HG03135 (cell line): ENCODE measurements at regions not wholly inside any gene's neighbourhood (a gene's known extent, or its start where the extent isn't known, plus 50 kb on each side); places are given as distances from the start of the nearest gene placed in this dataset.

Experiments used
- ATAC-seq: cut with Tn5 transposase; IDR thresholded peaks from one replicate; pipeline ENCODE4 v1.9.1; 2021; ENCODE audit warnings: mild to moderate bottlenecking, moderate library complexity; ENCODE audit not compliant: unreplicated experiment

DNA sequence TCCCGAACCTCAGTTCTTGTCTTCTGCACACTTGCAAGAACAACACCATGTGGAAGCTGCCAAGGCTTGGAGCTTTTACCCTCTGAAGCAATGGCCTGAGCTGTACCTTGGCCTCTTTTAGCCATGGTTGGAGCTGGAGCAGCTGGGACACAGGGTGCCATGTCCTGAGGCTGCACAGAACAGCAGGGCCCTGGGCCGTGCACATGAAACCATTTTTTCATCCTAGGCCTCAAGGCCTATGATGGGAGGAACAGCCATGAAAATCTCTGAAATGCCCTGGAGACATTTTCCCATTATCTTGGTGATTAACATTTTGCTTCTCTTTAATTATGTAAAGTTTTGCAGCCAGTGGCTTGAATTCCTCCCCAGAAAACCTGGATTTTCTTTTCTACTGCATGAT is 817.8 kb upstream of the CXADR start:
- no peak for ATAC-seq

DNA sequence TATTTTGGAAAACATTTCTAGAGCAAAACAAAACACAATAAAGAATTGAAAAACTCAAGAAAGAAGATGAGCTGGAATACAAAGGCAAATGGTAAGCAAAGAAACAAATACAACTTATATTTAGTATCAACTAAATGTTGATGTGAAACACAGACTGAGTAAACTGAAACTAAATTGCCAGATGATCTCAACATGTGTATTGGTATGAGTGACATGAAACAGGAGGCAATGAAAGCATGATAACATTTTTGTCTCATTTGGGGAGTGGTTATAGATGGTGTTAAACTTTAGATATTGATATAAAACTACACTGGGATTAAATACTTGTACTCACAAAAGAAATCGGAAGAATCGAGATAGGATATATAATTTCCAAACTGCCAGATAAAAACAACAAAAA is 805.6 kb upstream of the CXADR start:
- no peak for ATAC-seq

DNA sequence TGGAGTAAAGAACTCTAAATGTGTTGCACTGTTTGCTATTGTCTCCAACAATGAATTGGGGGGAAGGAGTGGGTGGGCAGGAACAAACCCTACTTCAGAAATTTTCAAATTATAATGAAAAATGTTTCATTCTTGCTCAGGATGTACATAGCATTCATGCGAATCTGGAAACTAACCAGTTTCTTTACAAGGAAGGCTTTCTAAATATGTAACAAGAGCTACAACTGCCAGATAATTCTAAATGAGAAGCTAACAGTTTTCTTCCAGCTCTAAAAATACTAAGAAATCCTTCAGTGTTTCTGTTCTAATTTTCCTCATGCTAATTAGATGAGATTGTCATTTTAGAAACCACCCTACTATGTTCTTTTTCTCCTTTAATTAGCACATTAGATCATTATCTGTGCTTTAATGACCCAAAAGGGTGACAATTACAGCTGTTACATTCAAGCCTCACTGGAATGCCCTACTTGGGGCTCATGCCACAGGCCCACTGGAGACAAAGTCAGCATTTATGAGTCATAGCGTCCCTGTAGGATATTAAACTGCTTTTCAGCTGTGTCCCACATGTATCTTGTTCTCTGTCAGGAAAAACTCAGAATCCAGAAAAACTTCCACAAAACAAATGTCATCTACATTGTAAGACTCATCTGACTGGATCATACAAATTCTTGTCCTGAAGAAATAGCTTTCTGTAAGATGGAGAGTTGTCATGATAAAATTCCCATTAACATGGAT is 804.6 kb upstream of the CXADR start:
- no peak for ATAC-seq

DNA sequence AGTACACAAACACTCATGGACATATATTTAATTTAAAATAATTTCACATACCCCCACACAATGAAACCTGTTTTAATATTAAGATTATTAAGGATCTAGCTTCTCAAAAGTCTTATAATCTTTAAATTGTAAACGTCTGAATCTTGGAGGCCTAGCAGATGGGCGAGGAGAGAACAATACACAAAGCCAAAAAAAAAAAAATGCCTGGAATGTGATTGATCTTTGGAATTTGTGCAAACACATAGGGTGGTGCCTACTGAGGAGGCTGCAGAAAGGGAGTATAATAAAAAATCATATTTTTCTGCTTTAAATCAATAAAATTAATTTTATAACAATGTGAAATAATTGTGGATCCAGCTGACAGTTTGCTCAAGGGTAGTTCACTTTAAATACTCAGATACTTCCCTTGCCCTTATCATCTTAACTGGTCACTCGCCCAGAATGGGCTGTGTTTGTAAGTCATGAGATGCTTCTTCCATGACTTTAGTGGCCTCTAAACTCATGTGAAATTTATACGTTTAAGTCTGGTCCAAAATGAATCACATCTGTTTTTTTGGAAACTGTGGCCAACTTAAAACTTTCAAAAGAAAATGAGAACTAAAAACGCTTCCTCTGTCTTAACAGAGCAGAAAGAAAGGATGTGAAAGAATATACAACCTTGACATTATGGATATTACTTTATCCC is 802.8 kb upstream of the CXADR start:
- ATAC-seq: no peak

DNA sequence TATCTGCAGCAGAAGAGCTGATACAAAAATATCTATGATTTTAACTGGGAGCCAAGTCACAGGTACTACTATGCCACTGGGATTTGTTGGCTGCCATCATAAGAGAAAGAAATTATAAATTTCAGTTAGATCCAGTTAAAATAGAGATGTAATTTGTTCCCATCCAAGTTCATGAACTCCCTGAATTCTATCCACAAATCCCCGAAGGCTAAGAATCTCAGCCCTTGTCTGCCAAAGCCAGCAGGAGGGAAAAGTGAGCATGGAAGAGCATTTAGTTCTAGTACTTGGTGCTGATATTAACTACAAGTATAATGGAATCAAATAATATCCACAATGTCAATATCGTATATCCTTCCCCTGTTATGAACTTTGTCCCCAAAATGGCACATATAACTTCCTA is 801.1 kb upstream of the CXADR start:
- no peak for ATAC-seq

DNA sequence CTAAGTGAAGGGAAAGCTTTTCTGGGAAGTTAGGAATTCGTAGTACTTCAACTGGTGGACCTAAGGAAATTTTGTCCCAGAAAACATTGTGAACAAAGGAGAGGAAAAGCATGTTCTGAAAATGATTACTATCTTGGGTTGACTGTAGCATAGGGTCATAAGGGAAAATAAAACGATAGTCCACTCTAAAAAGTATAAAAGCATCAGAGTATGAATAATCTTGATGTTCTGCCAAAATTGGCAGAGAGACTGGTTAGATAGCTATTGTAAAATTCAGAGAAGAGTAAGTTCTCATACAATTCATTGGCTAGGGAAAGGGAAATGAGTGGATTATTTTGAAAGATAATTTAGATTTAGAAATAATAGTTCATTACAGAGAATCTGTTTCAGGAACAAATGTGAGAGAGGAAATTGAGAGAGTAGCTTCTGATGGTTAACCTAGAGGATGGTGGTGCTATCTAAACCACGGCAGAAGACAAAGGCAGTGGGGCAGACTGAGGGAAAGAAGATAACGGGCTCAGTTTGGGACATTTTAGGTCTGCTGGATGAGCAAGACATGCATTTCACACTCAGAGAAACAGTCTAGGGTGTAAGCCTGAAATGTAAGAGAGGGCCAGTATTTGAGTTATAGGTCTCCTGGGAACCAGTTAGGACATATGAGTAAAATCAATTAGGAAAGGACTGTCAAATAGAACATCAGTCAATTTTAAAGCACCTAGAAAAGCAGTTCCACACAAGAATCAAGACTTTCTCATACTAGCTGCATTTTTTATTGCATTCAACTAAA is 799.3 kb upstream of the CXADR start:
- no peak for ATAC-seq

DNA sequence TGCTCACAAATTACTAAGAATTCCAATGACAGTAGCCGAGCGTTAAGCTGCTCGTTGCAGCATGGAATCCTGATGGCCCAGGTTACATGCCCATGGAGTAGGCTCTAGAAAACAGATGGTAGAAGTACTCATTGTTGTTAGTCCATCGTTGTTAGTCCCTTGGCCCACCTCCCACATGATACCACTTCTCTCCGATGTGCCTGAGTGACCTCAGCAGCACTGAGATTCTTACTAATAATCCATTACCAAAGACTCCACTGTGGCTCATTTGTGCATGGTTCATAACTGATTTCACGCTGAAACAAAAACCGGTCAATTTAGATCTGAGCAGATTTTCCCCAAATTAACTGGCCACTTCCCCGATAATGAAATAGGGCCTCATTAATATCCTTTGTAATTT is 772.3 kb upstream of the CXADR start:
- ATAC-seq: no peak

DNA sequence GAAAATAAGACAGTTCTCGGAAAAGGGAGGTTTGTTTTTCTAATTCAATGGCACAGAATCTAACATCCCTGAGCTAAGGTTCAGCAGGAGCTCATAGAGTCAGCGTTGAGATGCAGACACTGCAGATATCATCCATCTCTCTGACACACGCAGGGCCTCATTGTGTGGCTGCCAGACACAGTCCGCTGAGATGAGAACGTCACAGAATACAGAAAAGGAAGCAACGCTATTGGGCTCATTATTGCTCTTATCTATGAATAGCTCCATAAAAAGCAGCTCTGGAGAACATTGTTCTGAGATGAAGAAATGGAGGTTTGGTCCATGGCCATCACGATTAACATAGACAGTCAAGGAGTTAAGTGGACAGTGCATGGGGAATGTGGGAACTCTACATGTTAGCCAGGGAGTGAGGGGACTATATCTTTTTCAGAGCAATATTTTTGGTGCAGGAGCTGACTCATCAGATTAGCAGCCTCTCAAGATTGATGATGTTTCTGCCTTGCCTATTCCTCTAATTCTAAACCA is 771.6 kb upstream of the CXADR start:
- no peak for ATAC-seq

DNA sequence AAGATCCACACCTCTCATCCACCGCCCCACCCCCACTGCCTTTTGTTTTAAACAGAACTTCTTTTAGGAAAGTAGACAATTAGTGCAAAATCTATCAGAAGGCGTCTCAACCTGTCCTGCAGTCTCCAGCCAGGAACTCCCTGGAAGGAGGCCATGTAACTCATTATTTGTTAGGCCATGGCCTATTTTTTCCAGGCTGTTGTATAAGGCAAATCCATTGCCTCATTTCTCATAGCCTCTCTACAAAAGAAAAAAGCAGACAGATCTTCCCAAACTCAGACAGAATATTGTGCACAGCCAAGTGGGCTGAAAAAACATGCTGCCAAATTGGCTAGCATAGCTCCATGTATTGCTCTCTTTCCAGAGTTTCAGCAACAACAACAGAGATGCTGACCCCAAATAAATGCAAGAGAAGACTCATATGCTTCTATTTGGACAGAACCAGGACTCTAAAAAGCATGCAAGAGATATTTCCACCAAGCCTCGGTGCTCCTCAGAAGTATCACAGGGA is 770.7 kb upstream of the CXADR start:
- ATAC-seq: no peak

DNA sequence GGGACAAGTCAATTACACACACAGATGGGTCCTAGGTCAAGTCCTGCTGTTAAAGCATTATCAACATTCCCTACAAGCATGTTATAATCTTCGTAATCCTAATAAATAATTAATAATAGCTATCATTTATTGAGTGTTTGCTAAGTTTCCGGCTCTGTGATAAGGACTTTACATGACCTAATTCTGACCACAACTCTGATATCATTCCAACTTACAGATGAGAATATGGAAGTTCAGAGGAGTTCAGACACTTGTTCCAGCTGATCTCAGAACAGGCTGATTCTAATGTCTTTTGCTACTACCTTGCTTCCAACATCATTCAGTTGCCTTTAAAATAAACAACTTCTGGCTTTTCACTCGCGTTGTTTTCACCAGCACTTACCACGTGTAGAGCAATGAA is 770.1 kb upstream of the CXADR start:
- ATAC-seq: no peak

DNA sequence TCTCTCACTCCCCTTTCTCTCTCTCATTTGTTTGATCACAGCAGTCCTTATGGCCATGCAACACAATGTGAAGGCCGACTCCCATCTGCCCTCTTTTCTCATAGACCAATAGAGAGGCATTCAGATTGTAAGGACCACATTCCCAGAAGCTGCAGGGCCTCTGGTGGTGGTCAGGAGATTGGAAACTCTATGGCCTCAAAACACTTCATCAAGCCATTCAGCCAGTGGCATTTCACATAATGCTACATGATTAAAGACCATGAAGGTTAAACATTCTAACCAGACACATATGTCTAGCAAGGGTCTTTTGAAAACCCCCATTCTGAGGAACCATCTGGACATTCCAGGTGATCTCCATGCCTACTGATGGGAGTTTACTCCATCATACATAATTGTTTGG is 769.5 kb upstream of the CXADR start:
- ATAC-seq: no peak

DNA sequence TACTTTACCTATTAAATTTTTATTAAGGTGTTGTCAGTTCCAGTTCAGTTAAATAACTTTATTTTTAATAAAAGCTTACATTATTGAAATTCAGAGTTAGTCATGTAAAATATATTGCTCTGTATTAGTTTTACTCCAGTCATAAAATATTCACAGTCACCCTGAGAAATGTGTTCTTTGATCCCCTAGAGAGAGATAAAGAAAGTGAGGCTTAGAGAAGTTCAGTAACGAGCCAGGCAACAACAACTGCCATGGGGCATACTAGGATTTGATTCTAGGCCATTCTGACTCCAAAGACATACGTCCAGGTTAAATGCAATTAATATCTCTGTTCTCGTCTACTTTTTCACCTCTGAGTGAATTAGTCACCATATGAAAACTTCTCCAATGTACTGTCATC is 761.9 kb upstream of the CXADR start:
- ATAC-seq: no peak

DNA sequence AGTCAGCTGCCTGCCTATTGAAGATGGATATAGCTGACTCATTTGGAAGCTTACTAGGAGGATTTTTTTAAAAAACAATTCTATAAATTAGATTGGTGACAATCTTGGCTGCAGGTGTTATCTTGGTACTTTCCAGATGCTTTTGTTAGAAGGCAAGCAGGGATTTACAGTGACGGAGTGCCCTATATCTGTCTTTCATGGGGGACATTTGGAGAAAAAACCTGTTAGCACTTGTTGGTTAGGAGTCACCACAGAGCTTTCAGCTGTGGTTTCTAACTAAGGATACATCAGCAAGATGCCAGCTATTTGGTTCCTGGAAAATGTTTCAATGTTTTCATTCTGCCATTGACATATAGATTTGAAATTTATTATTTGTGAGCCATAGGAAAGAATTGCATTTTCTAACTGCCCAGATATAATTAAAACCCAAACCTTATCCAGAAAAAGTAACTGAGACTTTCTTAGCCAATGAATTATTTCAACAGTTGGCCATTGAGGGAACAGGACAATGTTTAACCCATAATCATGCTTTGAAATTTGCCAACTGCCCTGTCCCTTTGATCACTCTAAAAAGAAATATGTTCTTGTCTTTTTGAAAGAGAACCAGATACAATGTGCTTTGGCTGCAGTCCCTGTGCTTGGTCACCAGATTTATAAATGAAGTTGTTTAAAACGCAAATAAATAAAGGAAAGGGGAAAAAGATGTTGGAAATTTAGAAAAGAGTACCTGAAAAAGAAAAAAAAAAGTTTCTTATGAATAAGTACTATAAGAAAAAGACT is 761.0 kb upstream of the CXADR start:
- ATAC-seq: no peak

DNA sequence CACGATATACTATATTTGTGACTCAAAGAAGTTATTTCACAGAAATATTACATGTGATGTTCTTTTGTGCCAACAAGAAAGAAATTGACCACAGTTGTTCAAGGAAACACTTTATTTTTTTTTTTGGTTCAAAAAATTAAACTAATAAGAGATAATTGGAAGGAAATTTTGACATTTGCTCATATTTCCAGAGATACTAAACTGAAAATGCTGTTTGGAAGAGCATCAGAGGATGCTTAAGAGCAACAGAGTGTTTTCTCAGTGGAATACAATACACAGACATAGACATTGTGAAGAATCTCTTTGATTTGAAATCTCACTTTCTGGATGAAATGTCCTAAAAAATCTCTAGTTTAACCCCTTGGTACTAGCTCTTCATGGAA is 760.4 kb upstream of the CXADR start:
- no peak for ATAC-seq

DNA sequence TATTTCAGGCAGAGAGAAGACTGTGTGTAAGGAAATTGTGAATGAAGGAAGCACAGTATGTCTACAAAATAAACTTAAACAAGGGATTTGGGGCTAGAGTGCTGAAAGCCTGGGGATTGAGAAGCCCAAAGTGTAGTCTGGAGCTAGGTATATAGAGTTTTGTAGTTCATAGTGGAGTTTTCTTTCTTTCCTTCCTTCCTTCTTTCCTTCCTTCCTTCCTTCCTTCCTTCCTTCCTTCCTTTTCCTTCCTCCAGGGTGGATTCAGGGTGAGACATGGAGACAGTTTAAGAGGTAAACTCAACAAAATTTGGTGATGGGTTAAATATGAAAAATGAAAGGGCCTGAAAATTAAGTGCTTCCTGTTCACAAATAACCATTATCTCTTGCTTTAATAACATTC is 757.8 kb upstream of the CXADR start:
- no peak for ATAC-seq

DNA sequence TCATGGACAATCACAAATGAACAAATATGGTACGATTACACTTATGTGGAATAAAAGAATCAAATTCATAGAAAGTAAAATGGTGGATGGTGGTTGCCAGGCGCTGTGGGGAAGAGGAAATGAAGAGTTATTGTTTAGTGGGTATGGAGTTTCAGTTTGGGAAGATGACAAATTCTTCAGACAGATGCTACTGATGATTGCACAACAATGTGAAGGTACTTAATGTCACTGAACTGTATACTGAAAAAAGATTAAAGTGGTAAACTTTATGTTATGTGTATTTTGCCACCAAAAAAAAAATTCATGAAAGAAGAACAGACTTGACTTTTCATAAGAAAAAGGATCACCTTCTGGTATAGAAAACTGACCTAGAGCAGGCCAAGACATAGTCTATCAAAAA is 745.6 kb upstream of the CXADR start:
- no peak for ATAC-seq

DNA sequence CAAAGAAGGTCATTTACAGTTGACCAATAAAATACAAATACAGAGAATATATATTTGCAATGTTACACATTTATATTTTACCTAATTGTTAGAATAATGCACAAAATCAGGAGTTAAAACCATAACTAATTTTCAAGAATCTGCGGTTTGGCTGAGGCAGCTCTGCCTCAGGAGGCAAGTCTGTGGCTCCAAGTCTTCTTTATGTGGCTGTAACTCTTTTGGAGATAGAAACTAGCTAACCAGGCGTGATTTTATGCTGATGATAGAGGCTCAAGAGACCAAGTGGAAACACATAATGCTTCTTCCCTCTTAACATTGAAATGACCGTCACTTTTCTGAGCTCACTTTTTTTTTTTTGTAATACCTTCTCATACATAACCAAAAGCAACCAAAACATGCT is 744.7 kb upstream of the CXADR start:
- ATAC-seq: no peak

DNA sequence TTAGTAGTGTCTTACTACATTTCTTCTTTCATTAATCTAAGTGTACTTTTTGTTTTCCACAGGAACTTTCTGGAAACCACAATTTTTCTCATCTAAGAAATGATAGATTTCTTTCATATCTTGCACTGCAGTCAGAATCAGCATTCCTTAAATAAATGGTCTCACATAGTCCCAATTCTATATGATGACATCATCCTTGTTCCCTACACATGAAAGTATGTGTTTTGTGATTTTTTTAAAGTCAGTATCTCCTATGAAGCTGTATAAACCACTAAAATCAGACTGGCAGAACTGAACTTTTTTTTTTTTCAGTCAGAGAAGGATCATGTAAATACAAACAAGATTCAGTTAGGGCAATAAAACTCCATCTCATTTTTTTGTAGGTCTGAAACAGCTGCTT is 742.6 kb upstream of the CXADR start:
- ATAC-seq: no peak

DNA sequence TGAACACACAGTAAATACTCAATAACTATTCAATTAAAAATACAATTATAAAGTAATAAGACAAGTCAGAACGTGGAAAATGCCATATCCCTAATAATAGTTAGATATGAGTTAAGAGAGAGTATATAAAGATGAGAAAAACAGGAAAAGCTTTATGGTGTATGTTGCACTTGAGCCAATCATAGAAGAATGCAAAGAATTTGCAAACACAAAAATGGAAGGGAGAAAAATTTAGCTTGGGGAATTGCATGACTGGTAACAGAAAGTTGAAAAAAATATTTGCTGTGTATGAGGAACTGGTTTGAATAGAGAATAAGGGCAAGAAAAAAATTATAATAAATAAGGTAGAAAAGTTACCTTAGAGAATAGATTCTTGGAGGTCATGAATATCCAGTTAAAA is 739.6 kb upstream of the CXADR start:
- no peak for ATAC-seq

DNA sequence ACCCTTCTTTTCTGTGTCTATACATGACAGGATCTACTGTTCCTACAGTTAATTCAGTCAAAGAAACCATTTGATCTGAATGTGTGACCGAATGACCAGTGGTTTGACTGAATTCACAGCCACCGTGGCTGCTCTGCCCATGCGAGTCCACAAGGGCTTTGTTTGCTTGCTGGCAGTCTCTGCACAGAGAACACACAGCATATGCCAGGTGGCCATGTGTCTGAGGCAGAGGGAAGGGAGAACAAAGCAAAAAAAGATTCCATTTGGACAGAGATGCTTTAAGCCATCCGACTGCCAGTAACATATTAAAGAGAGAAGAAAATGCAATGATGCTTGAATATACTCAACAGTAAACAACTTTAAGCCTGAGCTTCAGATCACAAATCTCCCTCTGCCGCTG is 737.8 kb upstream of the CXADR start:
- no peak for ATAC-seq
